BJ (cell line): ENCODE measurements at regions not wholly inside any gene's neighbourhood (a gene's known extent, or its start where the extent isn't known, plus 50 kb on each side); places are given as distances from the start of the nearest gene placed in this dataset.
"Not testable (repeated sequence)": the region's sequence is repeated elsewhere in the genome, so short reads cannot be mapped to it uniquely, and the experiment has no call there.

Experiments used
- CTCF ChIA-PET: fragments of 350-600 bp; formaldehyde crosslinking; extraction: SDS; loops from one replicate; lab custom pipeline; 2021; ENCODE audit warnings: antibody characterized with exemption, inconsistent platforms; lab: Yijun Ruan, JAX
- POLR2A ChIA-PET: fragments of 300-600 bp; sonication (Branson Sonifier 250); formaldehyde crosslinking; extraction: SDS; loops from one replicate; lab custom pipeline; 2021; ENCODE audit warnings: antibody characterized with exemption; lab: Charles Lee
- DNase-seq: peaks from one replicate; pipeline ENCODE4 v3.0.0-alpha.2; 2011; ENCODE audit warnings: low read depth
- H3K27me3 ChIP-seq: 2 replicates; pipeline ENCODE4 v1.6.0; 2011; ENCODE audit warnings: low read length; ENCODE audit not compliant: control insufficient read depth, insufficient read depth
- H3K36me3 ChIP-seq: 2 replicates; pipeline ENCODE4 v1.5.1; 2011; ENCODE audit warnings: low read length; ENCODE audit not compliant: control insufficient read depth, insufficient read depth
- H3K4me3 ChIP-seq: 2 replicates; pipeline ENCODE4 v1.5.1; 2011; ENCODE audit warnings: low read depth, mild to moderate bottlenecking, control low read depth, low read length
- CTCF ChIP-seq: IDR thresholded peaks from 2 replicates; pipeline ENCODE4 v1.5.1; 2011; ENCODE audit warnings: low read depth, mild to moderate bottlenecking, control low read depth, inconsistent platforms, low read length, moderate library complexity; ENCODE audit not compliant: insufficient read depth

GRCh38 chr5:156208271-156208670 is 118.7 kb upstream of the SGCD start:
- POLR2A ChIA-PET = no interaction called here
- no peak for DNase-seq
- Histone ChIP-seq H3K27me3 (no peaks in the 10 kb centered on the region), H3K36me3 (no peaks in the 10 kb centered on the region), H3K4me3 (no peak overlapping the region)
- TF ChIP-seq CTCF = no peak
- CTCF ChIA-PET = interaction anchor here (0.9 to 1.4 kb wide), 2 partner anchors 12 to 13 kb away, joined by 3 read pairs; no protein-coding TSS in a partner anchor

GRCh38 chr5:156218367-156219158 is 108.4 kb upstream of the SGCD start:
- Histone ChIP-seq H3K27me3 (no peaks in the 10 kb centered on the region), H3K4me3 (no peak overlapping the region), H3K36me3 (no peaks in the 10 kb centered on the region)
- POLR2A ChIA-PET = no interaction called here
- CTCF ChIA-PET = no interaction called here
- no peak for TF ChIP-seq CTCF
- no peak for DNase-seq

GRCh38 chr5:156219483-156220005 is 107.4 kb upstream of the SGCD start:
- Histone ChIP-seq H3K36me3 (no peaks in the 10 kb centered on the region), H3K4me3 (no peak overlapping the region), H3K27me3 (no peaks in the 10 kb centered on the region)
- DNase-seq = no peak
- ChIA-PET POLR2A (no interaction called here), CTCF (interaction anchor here (1.0 kb wide), 1 partner anchor 60 kb away, joined by 3 read pairs; no protein-coding TSS in a partner anchor)
- no peak for TF ChIP-seq CTCF

- no peaks in the 10 kb centered on the region for H3K36me3 ChIP-seq
- ChIA-PET POLR2A (no interaction called here), CTCF (no interaction called here)
- no peak for DNase-seq
- TF ChIP-seq CTCF = no peak
- no peak overlapping the region for H3K4me3 ChIP-seq
- no peaks in the 10 kb centered on the region for H3K27me3 ChIP-seq
Measured at GRCh38 chr5:156221816-156222215, 105.1 kb upstream of the SGCD start.

GRCh38 chr5:156223547-156223946 is 103.4 kb upstream of the SGCD start:
- Histone ChIP-seq H3K27me3 (no peaks in the 10 kb centered on the region), H3K36me3 (no peaks in the 10 kb centered on the region), H3K4me3 (no peak overlapping the region)
- no peak for DNase-seq
- no peak for TF ChIP-seq CTCF
- ChIA-PET POLR2A (no interaction called here), CTCF (no interaction called here)

GRCh38 chr5:156226485-156226884 is 100.5 kb upstream of the SGCD start:
- DNase-seq, CTCF ChIA-PET, H3K36me3 ChIP-seq, H3K4me3 ChIP-seq, H3K27me3 ChIP-seq: not testable (repeated sequence)
- POLR2A ChIA-PET = interaction anchor here (0.9 kb wide), 1 partner anchor 109 kb away, joined by 3 read pairs; no protein-coding TSS in a partner anchor
